ENCODE measurements at regions not wholly inside any gene's neighbourhood (a gene's known extent, or its start where the extent isn't known, plus 50 kb on each side); places are given as distances from the start of the nearest gene placed in this dataset.

GRCh38 chr3:61450866-61451265 is 110.5 kb upstream of the PTPRG start:
- no peak for TF ChIP-seq POLR2A (IDR thresholded peaks at IDR 0.05; ENCODE audit: low read depth, low read length)
- TF ChIP-seq, protein P1, sequence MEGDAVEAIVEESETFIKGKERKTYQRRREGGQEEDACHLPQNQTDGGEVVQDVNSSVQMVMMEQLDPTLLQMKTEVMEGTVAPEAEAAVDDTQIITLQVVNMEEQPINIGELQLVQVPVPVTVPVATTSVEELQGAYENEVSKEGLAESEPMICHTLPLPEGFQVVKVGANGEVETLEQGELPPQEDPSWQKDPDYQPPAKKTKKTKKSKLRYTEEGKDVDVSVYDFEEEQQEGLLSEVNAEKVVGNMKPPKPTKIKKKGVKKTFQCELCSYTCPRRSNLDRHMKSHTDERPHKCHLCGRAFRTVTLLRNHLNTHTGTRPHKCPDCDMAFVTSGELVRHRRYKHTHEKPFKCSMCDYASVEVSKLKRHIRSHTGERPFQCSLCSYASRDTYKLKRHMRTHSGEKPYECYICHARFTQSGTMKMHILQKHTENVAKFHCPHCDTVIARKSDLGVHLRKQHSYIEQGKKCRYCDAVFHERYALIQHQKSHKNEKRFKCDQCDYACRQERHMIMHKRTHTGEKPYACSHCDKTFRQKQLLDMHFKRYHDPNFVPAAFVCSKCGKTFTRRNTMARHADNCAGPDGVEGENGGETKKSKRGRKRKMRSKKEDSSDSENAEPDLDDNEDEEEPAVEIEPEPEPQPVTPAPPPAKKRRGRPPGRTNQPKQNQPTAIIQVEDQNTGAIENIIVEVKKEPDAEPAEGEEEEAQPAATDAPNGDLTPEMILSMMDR (IDR thresholded peaks at IDR 0.05; ENCODE audit: extremely low read depth in 1 of 2, insufficient read depth in 1 of 2, low read depth in 1 of 2, low read length in 2 of 2), result no peak
- TF ChIP-seq EZH2 (IDR thresholded peaks at IDR 0.05; ENCODE audit: borderline replicate concordance, low read depth, low read length, severe bottlenecking), result no peak

Data from endothelial cell of umbilical vein (primary cell).